GM18907 (cell line): ENCODE measurements at regions not wholly inside any gene's neighbourhood (a gene's known extent, or its start where the extent isn't known, plus 50 kb on each side); places are given as distances from the start of the nearest gene placed in this dataset.

Source experiments
- ATAC-seq: cut with Tn5 transposase; IDR thresholded peaks from one replicate; pipeline ENCODE4 v1.9.1; 2021; ENCODE audit warnings: mild to moderate bottlenecking, moderate library complexity; ENCODE audit not compliant: unreplicated experiment

GRCh38 chr7:10222976-10223375 lies 750.7 kb upstream of the PHF14 start:
- no peak for ATAC-seq

DNA sequence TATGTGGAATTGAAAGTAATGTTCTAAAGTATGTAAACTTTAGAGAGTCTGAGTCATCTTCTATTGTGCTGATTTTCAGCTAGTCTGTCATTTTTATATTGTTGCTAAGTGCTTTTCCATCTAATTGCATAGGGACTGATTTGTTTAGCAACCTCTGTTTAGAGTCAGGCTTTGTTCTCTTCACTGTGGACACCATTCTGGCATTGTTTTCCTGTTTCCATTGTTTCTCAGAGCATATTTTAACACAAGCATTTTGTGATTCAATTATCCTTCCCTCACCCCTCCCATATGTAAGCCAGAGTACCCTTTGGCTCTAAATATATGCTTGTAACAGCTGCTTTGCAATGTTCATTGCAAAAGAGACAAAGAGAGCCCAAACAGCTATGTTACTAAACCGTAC lies 748.4 kb upstream of the PHF14 start:
- no peak for ATAC-seq

- no peak for ATAC-seq
Observed at GRCh38 chr7:10237306-10237705, 736.4 kb upstream of the PHF14 start.

- no peak for ATAC-seq
Observed at GRCh38 chr7:10238641-10239040, 735.0 kb upstream of the PHF14 start.

- ATAC-seq = no peak
Observed at GRCh38 chr7:10239695-10240345, 733.9 kb upstream of the PHF14 start.

DNA sequence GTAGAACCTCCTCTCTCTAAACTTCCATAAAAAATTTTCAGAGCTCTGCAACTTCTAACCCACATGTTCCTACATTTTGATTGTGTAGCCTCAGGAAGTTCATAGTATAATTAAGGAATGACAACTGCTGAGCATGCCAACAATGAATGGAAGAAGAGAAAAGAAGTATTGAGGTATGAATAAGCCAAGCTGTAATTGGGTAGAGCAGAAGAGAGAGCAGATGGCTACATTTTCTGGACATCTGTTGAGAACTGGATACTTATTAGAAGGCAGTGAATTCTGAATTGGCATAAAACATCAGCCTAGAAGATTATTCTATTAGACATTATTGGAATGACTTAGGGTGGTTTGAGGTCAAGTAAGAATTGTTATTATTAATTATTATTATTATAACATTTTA lies 728.3 kb upstream of the PHF14 start:
- no peak for ATAC-seq

DNA sequence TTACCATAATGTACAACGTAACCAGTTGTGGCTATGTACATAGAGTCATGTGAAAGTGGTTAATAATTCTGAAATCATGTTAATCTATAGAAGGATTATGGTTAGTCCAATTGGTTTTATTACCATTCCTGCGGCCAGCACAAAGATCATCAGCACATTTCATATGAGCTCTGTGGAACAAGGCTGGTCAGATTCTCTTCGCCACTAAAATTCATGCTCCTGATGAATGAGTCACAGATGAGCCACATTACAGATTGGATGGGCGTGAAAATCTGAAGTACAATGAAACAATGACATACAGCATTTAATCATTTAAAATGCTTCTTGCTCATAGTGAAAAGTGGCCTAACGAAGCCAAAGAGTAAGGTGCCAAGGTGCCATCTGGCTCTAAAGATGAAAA lies 716.2 kb upstream of the PHF14 start:
- ATAC-seq = no peak

- ATAC-seq = no peak
Observed at GRCh38 chr7:10266976-10267375, 706.7 kb upstream of the PHF14 start.

DNA sequence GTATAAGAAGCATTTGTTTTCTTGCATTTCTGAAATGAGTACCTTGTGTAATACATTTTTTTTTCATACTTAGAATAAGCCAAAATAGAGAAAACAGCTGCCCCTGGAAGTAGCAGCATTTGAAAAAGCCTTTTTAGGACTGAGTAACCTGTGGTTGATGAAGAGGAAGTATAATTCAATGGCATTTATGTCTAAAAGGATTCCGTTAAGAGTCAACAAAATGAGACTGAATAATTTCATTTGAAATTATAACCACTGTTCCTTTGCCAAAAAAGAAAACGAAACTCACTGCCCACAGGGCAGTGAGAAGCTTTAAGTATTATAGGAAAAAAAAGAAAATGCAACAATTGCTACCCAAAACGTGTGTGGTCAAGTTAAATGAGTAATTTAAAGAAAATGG lies 705.6 kb upstream of the PHF14 start:
- ATAC-seq = no peak

DNA sequence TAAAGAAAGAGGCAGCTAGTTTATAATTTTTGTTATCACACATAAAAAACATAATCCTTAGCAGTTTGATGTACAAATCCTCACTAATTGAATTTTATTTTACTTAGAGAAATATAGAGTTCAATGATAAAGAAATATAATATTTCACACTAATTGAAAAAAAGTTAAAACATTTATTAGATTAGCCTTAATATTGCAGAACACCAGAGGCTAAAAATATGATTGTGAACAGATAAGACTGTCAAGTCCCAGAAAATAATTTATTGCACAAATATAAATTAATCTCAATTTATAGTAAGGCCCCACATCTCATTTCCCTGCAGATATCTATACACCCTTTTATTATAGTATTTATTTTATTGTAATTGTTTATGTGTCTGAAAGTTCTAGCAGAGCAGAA lies 690.8 kb upstream of the PHF14 start:
- no peak for ATAC-seq

DNA sequence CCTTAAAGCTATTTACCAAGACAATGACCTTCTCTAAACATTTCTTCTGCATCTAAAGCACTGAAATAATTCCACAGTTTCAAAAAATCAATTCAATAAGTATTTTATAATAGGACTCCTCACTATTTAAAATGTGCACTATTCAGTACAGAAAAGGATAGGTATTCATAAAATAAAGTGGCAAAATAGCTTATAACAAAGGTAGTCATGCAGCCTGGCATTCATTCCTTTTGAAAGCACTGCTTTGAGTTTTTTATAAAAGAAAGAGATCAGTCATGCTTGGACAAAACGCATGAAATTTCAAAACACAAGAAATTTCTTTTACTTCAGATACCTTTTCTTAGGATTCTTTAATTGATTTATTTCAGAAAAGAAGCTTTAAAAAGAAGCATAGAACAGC lies 689.7 kb upstream of the PHF14 start:
- ATAC-seq = no peak

DNA sequence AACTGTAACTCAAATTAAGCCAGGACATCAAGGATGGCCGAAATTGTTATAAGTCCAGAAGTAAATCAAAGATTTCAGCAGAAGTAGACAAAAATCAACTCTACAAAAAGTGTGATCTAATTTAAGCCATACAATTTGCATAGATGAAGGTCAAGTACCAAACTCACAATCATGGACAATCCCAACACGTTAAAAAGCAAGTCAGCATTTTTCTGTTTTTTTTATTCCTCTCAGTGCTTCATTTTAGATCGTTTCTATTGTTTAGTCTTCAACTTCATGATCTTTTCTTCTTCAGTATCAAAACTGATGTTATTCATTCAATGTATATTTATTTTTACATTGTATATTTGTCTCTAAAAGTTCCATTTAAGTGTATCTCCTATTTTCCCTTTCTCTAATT lies 674.3 kb upstream of the PHF14 start:
- ATAC-seq = no peak

- no peak for ATAC-seq
Observed at GRCh38 chr7:10300577-10300976, 673.1 kb upstream of the PHF14 start.

DNA sequence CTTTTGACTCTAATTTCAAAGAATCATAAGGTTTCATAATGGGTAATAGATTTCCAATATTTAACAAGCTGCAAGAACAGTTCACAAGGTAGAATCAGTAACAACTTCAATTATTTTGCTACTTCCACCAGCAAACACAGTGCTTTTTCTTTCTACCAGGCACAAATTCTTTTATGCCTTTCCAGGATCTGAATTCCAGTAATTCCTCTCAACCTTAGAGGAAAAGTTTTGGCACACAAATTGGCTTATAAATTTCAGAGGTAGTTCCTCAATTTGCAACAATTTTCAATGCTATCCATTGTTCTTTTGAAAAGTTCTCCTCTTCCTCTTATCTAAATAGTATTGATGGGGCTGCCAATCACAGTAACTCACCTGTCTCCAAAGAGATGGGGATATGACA lies 665.4 kb upstream of the PHF14 start:
- no peak for ATAC-seq

GRCh38 chr7:10312942-10313341 lies 660.7 kb upstream of the PHF14 start:
- no peak for ATAC-seq

- no peak for ATAC-seq
Observed at GRCh38 chr7:10315881-10316280, 657.8 kb upstream of the PHF14 start.

- no peak for ATAC-seq
Observed at GRCh38 chr7:10316488-10316887, 657.2 kb upstream of the PHF14 start.

DNA sequence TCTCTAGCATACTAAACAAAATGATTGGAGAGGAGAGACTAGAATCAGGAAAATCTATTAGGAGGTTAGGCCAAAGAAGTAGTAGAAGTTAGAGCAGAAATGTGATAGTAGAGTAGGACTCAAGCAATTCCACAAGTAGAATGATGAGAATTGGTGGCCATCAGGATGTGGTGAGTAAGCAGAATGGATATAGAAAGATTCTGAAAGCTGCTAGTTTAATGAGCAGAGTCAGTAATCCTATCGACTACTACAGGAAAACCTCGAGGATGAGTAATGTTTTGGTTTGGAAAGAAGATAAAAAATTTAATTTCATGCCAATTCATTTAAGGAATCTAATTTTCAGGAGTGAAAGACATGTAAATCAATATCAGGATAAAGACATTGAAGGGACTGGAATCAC lies 648.3 kb upstream of the PHF14 start:
- no peak for ATAC-seq

GRCh38 chr7:10343108-10343507 lies 630.6 kb upstream of the PHF14 start:
- no peak for ATAC-seq

- no peak for ATAC-seq
Observed at GRCh38 chr7:10346032-10346431, 627.6 kb upstream of the PHF14 start.

GRCh38 chr7:10355816-10356215 lies 617.9 kb upstream of the PHF14 start:
- no peak for ATAC-seq

- no peak for ATAC-seq
Observed at GRCh38 chr7:10360050-10360449, 613.6 kb upstream of the PHF14 start.

GRCh38 chr7:10401793-10402192 lies 571.9 kb upstream of the PHF14 start:
- no peak for ATAC-seq
